SK-N-MC (cell line): ENCODE measurements at regions not wholly inside any gene's neighbourhood (a gene's known extent, or its start where the extent isn't known, plus 50 kb on each side); places are given as distances from the start of the nearest gene placed in this dataset.
"Not testable (repeated sequence)": the region's sequence is repeated elsewhere in the genome, so short reads cannot be mapped to it uniquely, and the experiment has no call there.

Experiments
- DNase-seq: peaks from one replicate; pipeline ENCODE4 v3.0.0-alpha.2; 2011; ENCODE audit warnings: low read depth, low spot score
- H3K27ac ChIP-seq: fragments of 200-600 bp; sonication (generic); 2 replicates; pipeline ENCODE4 v1.5.1; 2016; ENCODE audit warnings: mixed run types
- H3K36me3 ChIP-seq: fragments of 200-600 bp; sonication (generic); 2 replicates; pipeline ENCODE4 v1.6.1; 2017; ENCODE audit warnings: antibody characterized with exemption, low read length, mixed read lengths; ENCODE audit not compliant: insufficient read depth
- H3K4me3 ChIP-seq: fragments of 200-600 bp; sonication (generic); 2 replicates; pipeline ENCODE4 v1.5.1; 2016
- H3K9ac ChIP-seq: fragments of 200-600 bp; sonication (generic); 2 replicates; pipeline ENCODE4 v1.8.0; 2017; ENCODE audit warnings: mixed run types, mixed read lengths; ENCODE audit not compliant: insufficient read length
- H3K9me3 ChIP-seq: fragments of 200-600 bp; sonication (generic); 2 replicates; pipeline ENCODE4 v1.6.1; 2017; ENCODE audit warnings: low read depth, mild to moderate bottlenecking, antibody characterized with exemption, low read length, moderate library complexity, mixed read lengths
- EZH2 ChIP-seq: fragments of 200-600 bp; sonication (generic); IDR thresholded peaks from one replicate; pipeline ENCODE4 v1.6.1; 2017; ENCODE audit warnings: antibody characterized with exemption
- FOXP2 ChIP-seq: optimal IDR thresholded peaks from 2 replicates; pipeline ENCODE3; 2011; ENCODE audit warnings: mild to moderate bottlenecking, moderate library complexity; ENCODE audit not compliant: insufficient read depth; ENCODE audit errors: extremely low read length, control extremely low read depth
- POLR2AphosphoS5 ChIP-seq: IDR thresholded peaks from 2 replicates; pipeline ENCODE4 v1.6.1; 2012; ENCODE audit warnings: mild to moderate bottlenecking, low read depth, low read length, borderline replicate concordance

DNA sequence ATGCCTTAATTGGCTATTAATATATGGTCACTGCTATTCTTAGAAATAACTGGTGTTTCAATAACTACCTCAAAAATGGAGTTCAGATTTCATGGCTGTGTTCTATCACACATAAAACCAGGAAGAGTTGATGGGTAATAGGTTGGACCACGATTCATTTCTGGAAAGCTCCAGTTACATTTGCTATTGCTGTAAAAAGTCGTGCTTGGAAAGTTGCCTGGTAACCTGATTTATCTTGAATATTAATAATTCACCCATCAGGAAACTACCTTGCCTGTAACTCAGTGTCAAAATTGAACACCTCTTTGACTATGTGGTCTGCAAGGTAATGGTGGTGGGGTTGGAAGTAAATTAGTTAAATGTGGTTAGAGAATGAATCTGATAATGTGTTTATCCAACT, 104.7 kb upstream of the IFNG-AS1 start:
- H3K9me3 ChIP-seq = no peaks in the 10 kb centered on the region
- DNase-seq = no peak
- no peak overlapping the region for H3K4me3 ChIP-seq
- no peak for TF ChIP-seq FOXP2
- no peak for TF ChIP-seq EZH2
- TF ChIP-seq POLR2AphosphoS5 = no peak
- H3K27ac ChIP-seq = no peak overlapping the region
- no peak overlapping the region for H3K9ac ChIP-seq
- no peaks in the 10 kb centered on the region for H3K36me3 ChIP-seq

DNA sequence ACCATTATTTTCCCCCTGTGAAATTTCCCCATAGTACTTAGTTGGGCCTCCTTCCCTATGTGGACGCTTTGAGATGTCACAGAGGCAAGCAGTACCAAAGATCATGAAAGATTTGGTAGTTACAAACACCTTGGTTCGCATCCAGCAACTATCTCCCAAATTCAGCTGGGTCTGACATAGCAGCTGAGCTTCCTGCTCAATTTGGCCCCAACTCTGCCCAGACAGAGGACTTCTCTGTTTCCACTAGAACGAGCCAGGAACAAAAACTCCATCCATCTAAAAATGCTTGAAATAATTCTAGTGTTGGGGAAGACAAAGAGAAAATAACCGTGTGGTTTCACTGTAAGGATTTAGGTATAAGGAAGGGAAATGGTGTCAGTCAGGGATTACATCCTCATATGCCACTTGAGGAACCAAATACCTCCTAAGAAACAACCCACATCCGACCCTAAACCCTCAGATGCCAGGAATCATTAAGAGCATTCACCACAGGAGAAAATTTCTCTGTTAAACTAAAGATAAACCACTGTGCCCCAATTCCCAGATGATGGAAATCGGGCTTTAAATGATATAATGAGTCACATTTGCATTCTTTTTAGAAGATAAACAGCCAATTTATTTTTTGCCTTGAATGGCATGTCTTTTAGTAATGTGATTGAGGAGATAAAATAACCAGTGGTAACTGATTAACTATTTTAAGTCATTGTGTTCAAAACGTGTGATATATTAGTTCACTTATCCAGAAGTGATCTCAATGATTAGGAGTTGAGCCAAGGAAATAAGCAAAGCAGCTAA, 103.7 kb upstream of the IFNG-AS1 start:
- no peaks in the 10 kb centered on the region for H3K36me3 ChIP-seq
- H3K9me3 ChIP-seq = no peaks in the 10 kb centered on the region
- TF ChIP-seq POLR2AphosphoS5 (no peak), EZH2 (no peak), FOXP2 (no peak)
- no peak overlapping the region for H3K9ac ChIP-seq
- DNase-seq = no peak
- no peak overlapping the region for H3K4me3 ChIP-seq
- no peak overlapping the region for H3K27ac ChIP-seq

DNA sequence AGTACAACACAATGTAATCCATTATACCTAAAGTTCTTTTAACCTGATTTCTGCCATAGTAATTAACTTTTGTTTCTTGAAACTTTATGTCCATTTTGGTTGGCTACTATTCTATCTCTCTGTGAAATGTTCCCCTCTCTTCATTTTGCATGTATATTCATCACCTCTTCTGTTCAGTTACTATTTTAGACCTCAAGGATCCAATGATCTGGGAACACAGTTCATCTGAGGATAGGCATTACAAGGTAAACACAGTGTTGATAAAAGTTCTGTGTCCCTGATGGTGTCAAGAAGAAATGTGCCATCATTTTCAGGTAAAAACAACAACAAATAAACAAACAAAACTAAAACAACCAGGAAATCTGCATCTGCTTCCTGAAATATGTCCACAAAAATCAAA, 102.2 kb upstream of the IFNG-AS1 start:
- Histone ChIP-seq H3K4me3 (no peak overlapping the region), H3K9ac (no peak overlapping the region), H3K36me3 (no peaks in the 10 kb centered on the region), H3K27ac (no peak overlapping the region), H3K9me3 (no peaks in the 10 kb centered on the region)
- TF ChIP-seq EZH2 = no peak
- no peak for TF ChIP-seq POLR2AphosphoS5
- no peak for TF ChIP-seq FOXP2
- no peak for DNase-seq

DNA sequence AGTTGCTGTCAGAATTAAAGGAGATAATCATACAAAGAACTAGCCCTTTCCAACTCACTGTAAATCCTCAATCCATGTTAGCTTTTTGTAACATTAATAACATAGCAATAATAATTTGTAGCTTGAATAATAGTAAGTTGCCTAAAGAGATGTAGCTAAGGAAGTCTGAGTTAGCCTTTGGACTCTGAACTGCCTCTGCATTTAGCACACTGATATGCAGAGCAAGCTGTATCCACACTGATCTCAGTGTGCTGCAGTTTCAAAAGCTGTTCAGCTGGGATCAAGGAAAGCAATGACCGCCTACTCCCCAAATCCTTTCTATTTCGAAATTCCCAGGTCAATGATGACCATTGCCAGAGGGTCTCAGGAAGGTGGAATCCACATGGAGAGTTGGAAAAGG, 99.3 kb upstream of the IFNG-AS1 start:
- H3K36me3 ChIP-seq = no peaks in the 10 kb centered on the region
- no peak for DNase-seq
- no peak for TF ChIP-seq FOXP2
- no peak for TF ChIP-seq EZH2
- TF ChIP-seq POLR2AphosphoS5 = no peak
- H3K27ac ChIP-seq = no peak overlapping the region
- no peaks in the 10 kb centered on the region for H3K9me3 ChIP-seq
- no peak overlapping the region for H3K4me3 ChIP-seq
- no peak overlapping the region for H3K9ac ChIP-seq

DNA sequence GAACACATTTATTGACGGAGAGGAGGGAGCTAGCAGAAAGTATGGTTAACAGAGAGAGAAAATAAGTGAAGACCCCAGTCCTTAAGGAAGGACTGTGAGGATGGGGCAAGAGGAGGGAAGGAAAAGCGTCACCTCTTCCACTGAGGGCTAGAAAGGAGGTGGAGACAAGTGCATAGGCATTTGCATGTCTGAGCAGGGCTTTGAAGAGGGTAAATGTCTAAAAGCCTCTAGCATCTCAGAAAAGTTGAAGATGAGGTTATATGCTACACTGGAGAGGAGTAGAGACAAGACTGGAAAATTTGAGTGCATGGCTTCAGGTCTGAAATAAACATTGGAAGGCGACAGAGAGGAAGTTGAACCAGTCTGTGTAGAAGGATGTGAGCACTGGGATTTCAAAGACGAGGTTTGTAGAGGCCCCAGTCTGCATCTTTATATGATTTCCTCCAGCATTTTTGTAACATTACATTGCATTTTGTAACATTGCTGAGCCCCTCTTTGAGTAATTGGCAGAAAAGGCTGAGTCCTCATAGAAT, 98.5 kb upstream of the IFNG-AS1 start:
- H3K9ac ChIP-seq = no peak overlapping the region
- H3K9me3 ChIP-seq = no peaks in the 10 kb centered on the region
- no peak for DNase-seq
- TF ChIP-seq POLR2AphosphoS5 = no peak
- H3K4me3 ChIP-seq = no peak overlapping the region
- H3K36me3 ChIP-seq = no peaks in the 10 kb centered on the region
- no peak overlapping the region for H3K27ac ChIP-seq

DNA sequence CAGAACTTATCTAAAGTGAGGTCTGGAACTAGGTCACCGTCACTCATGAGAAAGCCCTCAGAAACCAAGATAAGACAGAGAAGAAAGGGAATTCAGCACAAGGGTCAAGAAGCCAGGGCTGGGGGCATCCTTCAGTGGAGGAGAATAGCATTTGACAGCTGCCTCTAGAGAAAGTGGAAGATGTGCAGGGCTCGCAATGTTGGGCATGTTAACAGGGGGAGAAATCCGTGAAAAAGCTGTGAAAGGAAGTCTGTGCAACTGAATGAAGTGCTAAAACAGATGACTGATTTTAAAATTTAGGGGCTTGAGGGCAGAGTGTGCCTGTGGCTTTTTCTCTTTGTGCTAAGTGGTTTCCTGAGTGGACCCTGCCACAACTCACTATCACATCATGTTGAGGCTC, 97.7 kb upstream of the IFNG-AS1 start:
- Histone ChIP-seq H3K9me3 (no peaks in the 10 kb centered on the region), H3K36me3 (no peaks in the 10 kb centered on the region), H3K9ac (no peak overlapping the region), H3K27ac (no peak overlapping the region), H3K4me3 (no peak overlapping the region)
- TF ChIP-seq POLR2AphosphoS5 (no peak), EZH2 (no peak), FOXP2 (no peak)
- DNase-seq = no peak

DNA sequence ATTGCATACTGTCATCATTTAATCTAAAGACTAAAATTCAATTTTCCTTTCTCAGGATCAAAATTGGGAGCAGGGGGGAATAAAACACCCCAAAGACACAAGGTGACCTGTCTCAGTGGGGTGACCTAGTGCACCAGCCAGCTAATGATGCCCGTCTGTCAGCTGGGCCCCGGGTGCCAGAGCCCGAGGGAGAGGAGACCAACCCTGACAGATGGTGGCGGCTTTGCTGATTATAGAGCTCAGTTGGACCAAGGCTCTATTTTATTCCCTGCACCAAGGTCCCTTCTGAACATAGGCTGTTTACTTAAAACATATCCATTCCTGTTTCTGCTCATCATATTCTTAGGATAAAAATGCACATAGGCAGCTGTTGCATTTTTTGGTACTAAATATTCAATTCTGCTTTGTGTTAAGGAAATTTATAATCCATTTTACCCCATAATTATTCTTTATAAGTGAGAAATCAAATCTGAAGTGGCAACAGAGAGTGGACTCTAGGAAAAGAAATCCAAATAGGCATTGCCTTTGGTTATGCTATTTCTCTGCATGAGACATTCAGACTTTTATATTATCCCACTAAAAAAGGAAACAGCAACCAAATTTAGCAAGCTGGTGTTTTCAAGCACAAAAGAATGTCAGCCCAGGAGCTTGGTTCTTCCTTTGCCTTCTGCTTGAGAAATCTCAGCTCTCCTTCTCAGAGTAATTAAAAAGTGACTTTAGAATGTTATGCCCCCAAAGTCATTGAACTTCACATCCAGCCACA, 96.8 kb upstream of the IFNG-AS1 start:
- no peaks in the 10 kb centered on the region for H3K36me3 ChIP-seq
- H3K4me3 ChIP-seq = no peak overlapping the region
- no peak overlapping the region for H3K9ac ChIP-seq
- no peak for TF ChIP-seq FOXP2
- no peak for TF ChIP-seq POLR2AphosphoS5
- TF ChIP-seq EZH2 = no peak
- DNase-seq = no peak
- H3K27ac ChIP-seq = no peak overlapping the region
- no peaks in the 10 kb centered on the region for H3K9me3 ChIP-seq

DNA sequence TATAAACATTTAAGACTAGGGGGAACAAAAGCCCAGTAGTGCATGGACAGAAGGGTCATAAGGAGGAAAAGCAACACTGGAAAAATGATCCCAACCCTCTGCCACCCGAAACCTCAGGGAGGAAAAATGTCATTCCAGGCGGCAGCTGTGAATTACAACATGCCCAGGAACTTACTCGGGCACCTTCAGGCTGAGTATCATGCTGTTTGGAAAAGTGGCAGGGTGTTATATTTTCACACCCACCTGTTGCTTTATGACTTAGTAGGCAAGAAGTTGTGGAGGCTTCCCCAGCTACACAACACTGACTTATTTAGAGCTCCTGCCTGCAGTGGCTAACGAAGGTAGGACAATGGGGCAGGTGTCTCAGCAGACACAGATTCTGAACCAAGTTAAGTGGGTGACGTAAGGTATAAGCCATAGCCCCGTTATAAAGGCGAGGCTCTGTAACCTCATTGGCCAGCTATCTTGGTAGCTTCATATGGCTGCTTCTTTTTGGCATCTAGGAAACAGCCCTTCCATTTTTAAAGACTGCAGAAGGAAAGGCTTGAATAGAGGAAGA, 96.1 kb upstream of the IFNG-AS1 start:
- Histone ChIP-seq H3K4me3 (no peak overlapping the region), H3K9me3 (no peaks in the 10 kb centered on the region), H3K9ac (no peak overlapping the region), H3K36me3 (no peaks in the 10 kb centered on the region), H3K27ac (no peak overlapping the region)
- TF ChIP-seq POLR2AphosphoS5 (no peak), FOXP2 (no peak), EZH2 (no peak)
- no peak for DNase-seq

DNA sequence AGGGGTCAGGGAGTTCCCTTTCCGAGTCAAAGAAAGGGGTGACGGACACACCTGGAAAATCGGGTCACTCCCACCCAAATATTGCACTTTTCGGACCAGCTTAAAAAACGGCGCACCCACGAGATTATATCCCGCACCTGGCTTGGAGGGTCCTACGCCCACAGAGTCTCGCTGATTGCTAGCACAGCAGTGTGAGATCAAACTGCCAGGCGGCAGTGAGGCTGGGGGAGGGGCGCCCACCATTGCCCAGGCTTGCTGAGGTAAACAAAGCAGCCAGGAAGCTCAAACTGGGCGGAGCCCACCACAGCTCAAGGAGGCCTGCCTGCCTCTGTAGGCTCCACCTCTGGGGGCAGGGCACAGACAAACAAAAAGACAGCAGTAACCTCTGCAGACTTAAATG, 88.8 kb upstream of the IFNG-AS1 start:
- not testable (repeated sequence) for DNase-seq, H3K4me3 ChIP-seq, H3K36me3 ChIP-seq, H3K9ac ChIP-seq, H3K27ac ChIP-seq, H3K9me3 ChIP-seq
